ENCODE measurements at regions not wholly inside any gene's neighbourhood (a gene's known extent, or its start where the extent isn't known, plus 50 kb on each side); places are given as distances from the start of the nearest gene placed in this dataset.

DNA sequence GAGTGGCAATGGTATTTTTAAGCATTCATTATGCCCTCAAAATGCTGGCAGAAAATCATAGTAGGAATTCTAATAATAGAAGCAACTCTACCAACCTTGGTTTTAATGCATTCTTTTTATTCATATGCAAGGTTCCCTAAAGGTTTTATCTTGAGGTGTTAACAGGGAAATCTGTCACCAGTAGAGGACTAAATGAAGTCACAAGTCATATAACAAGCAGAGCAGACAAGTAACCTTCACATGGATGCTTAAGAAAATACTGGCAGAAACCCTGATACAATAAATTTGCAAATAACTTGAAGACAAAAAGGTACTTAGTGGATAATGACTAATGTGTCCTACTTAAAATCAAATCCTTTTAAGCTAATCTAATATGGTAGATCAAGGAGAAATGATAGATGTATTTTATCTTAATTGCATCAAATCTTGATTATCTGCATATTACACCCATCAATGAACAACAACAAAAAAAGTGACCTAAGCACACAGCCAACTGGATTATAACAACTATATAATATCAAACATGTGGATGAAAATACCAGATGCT lies 73.3 kb downstream of the RFC3 start:
- H3K4me3 ChIP-seq (ENCODE audit: low read depth, low read length): no peak overlapping the region
- TF ChIP-seq, protein P1, sequence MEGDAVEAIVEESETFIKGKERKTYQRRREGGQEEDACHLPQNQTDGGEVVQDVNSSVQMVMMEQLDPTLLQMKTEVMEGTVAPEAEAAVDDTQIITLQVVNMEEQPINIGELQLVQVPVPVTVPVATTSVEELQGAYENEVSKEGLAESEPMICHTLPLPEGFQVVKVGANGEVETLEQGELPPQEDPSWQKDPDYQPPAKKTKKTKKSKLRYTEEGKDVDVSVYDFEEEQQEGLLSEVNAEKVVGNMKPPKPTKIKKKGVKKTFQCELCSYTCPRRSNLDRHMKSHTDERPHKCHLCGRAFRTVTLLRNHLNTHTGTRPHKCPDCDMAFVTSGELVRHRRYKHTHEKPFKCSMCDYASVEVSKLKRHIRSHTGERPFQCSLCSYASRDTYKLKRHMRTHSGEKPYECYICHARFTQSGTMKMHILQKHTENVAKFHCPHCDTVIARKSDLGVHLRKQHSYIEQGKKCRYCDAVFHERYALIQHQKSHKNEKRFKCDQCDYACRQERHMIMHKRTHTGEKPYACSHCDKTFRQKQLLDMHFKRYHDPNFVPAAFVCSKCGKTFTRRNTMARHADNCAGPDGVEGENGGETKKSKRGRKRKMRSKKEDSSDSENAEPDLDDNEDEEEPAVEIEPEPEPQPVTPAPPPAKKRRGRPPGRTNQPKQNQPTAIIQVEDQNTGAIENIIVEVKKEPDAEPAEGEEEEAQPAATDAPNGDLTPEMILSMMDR (IDR thresholded peaks at IDR 0.05; ENCODE audit: low read depth, low read length): no peak
- no peak for TF ChIP-seq MYC (IDR thresholded peaks at IDR 0.05; ENCODE audit: low read depth, low read length)
- no peak for TF ChIP-seq POLR2A (IDR thresholded peaks at IDR 0.05; ENCODE audit: extremely low read depth, insufficient read length)
- no peak for TF ChIP-seq MAX (IDR thresholded peaks at IDR 0.05; ENCODE audit: low read depth, low read length)
- no peak for DNase-seq (ENCODE audit: low read depth)

DNA sequence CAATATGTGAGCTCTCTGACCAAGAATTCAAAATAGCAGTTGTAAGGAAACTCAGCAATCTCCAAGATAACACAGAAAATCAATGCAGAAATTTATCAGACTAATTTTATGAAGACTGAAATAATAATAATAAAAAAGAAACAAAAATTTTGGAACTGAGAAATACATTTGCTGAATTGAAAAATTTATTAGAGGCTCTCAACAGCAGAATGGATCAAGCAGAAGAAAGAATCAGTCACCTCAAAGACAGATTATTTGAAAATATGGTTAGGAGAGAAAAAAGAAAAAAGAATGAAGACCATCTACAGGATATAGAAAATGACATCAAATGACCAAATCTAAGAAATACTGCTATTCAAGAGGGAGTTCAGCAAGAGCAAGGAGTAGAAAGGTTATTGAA lies 75.6 kb downstream of the RFC3 start:
- no peak overlapping the region for H3K4me3 ChIP-seq (ENCODE audit: low read depth, low read length)
- no peak for TF ChIP-seq MAX (IDR thresholded peaks at IDR 0.05; ENCODE audit: low read depth, low read length)
- TF ChIP-seq, protein P1 (IDR thresholded peaks at IDR 0.05; ENCODE audit: low read depth, low read length): no peak
- no peak for TF ChIP-seq POLR2A (IDR thresholded peaks at IDR 0.05; ENCODE audit: extremely low read depth, insufficient read length)
- no peak for TF ChIP-seq MYC (IDR thresholded peaks at IDR 0.05; ENCODE audit: low read depth, low read length)
- no peak for DNase-seq (ENCODE audit: low read depth)

- no peak for DNase-seq (ENCODE audit: low read depth)
- H3K4me3 ChIP-seq (ENCODE audit: low read depth, low read length): no peak overlapping the region
- TF ChIP-seq MAX (IDR thresholded peaks at IDR 0.05; ENCODE audit: low read depth, low read length): no peak
- TF ChIP-seq MYC (IDR thresholded peaks at IDR 0.05; ENCODE audit: low read depth, low read length): no peak
- TF ChIP-seq, protein P1 (IDR thresholded peaks at IDR 0.05; ENCODE audit: low read depth, low read length): no peak
- TF ChIP-seq POLR2A (IDR thresholded peaks at IDR 0.05; ENCODE audit: extremely low read depth, insufficient read length): no peak
Measured at GRCh38 chr13:33904431-33904830, 86.5 kb downstream of the RFC3 start.

- no peak for DNase-seq (ENCODE audit: low read depth)
- TF ChIP-seq MYC (IDR thresholded peaks at IDR 0.05; ENCODE audit: low read depth, low read length) (no peak), POLR2A (IDR thresholded peaks at IDR 0.05; ENCODE audit: extremely low read depth, insufficient read length) (no peak), MAX (IDR thresholded peaks at IDR 0.05; ENCODE audit: low read depth, low read length) (no peak)
- TF ChIP-seq, protein P1 (IDR thresholded peaks at IDR 0.05; ENCODE audit: low read depth, low read length): no peak
Measured at GRCh38 chr13:33908116-33908515, 90.2 kb downstream of the RFC3 start.

GRCh38 chr13:33910255-33910654 lies 92.3 kb downstream of the RFC3 start:
- no peak for DNase-seq (ENCODE audit: low read depth)
- H3K4me3 ChIP-seq (ENCODE audit: low read depth, low read length): no peak overlapping the region
- no peak for TF ChIP-seq MYC (IDR thresholded peaks at IDR 0.05; ENCODE audit: low read depth, low read length)
- TF ChIP-seq, protein P1 (IDR thresholded peaks at IDR 0.05; ENCODE audit: low read depth, low read length): no peak
- TF ChIP-seq MAX (IDR thresholded peaks at IDR 0.05; ENCODE audit: low read depth, low read length): no peak
- TF ChIP-seq POLR2A (IDR thresholded peaks at IDR 0.05; ENCODE audit: extremely low read depth, insufficient read length): no peak

More at GRCh38 chr13:33908116-33908515, 90.2 kb downstream of the RFC3 start:
- no peak overlapping the region for H3K4me3 ChIP-seq (ENCODE audit: low read depth, low read length)
